SU-DHL-6 (cell line): ENCODE measurements at regions not wholly inside any gene's neighbourhood (a gene's known extent, or its start where the extent isn't known, plus 50 kb on each side); places are given as distances from the start of the nearest gene placed in this dataset.

Experiments
- H2AFZ ChIP-seq: fragments of 200-600 bp; sonication (generic); 2 replicates; pipeline ENCODE4 v1.6.1; 2014; ENCODE audit warnings: low read depth, mild to moderate bottlenecking, moderate library complexity, mixed read lengths, antibody characterized with exemption, low read length; ENCODE audit not compliant: severe bottlenecking
- H3F3A ChIP-seq: fragments of 200-600 bp; shearing (Covaris generic); 2 replicates; pipeline ENCODE4 v1.6.0; 2016; ENCODE audit warnings: antibody characterized with exemption, mild to moderate bottlenecking; ENCODE audit not compliant: insufficient read depth
- H3K27ac ChIP-seq: fragments of 200-600 bp; sonication (generic); 2 replicates; pipeline ENCODE4 v1.5.1; 2016; ENCODE audit warnings: low read depth, mild to moderate bottlenecking, low read length, moderate library complexity, mixed read lengths
- H3K27me3 ChIP-seq: fragments of 200-600 bp; sonication (generic), shearing (Covaris generic); 2 replicates; pipeline ENCODE4 v1.6.0; 2014; ENCODE audit warnings: mild to moderate bottlenecking, low read length
- H3K36me3 ChIP-seq: fragments of 200-600 bp; sonication (generic); 2 replicates; pipeline ENCODE4 v1.6.1; 2014; ENCODE audit warnings: mild to moderate bottlenecking, low read length, mixed read lengths
- H3K4me2 ChIP-seq: fragments of 300-600, 200-600 bp; shearing (Covaris generic), sonication (generic); 2 replicates; pipeline ENCODE4 v1.6.0; 2014; ENCODE audit warnings: low read length, low read depth, mild to moderate bottlenecking; ENCODE audit not compliant: poor library complexity, severe bottlenecking
- H3K4me3 ChIP-seq: fragments of 200-600 bp; sonication (generic); 2 replicates; pipeline ENCODE4 v1.5.1; 2014; ENCODE audit warnings: antibody characterized with exemption, low read length, mild to moderate bottlenecking, mixed read lengths; ENCODE audit not compliant: insufficient read depth, poor library complexity, severe bottlenecking
- H3K79me2 ChIP-seq: fragments of 200-600 bp; sonication (generic); 2 replicates; pipeline ENCODE4 v1.6.1; 2014; ENCODE audit warnings: mild to moderate bottlenecking, low read length, moderate library complexity; ENCODE audit not compliant: insufficient read depth
- H3K9ac ChIP-seq: fragments of 200-600 bp; sonication (generic); 2 replicates; pipeline ENCODE4 v1.7.0; 2014; ENCODE audit warnings: mild to moderate bottlenecking, low read length
- H3K9me2 ChIP-seq: fragments of 200-600 bp; sonication (generic); replicated peaks from 2 replicates; pipeline ENCODE4 v1.6.1; 2014; ENCODE audit warnings: low read length; ENCODE audit not compliant: insufficient read depth
- H3K9me3 ChIP-seq: fragments of 200-600 bp; sonication (generic); 2 replicates; pipeline ENCODE4 v1.6.1; 2014; ENCODE audit warnings: low read length, mixed read lengths; ENCODE audit not compliant: insufficient read depth
- H4K20me1 ChIP-seq: fragments of 200-600 bp; sonication (generic); 2 replicates; pipeline ENCODE4 v1.6.1; 2014; ENCODE audit warnings: low read depth, mild to moderate bottlenecking, antibody characterized with exemption, low read length, moderate library complexity, mixed read lengths
- CTCF ChIP-seq: fragments of 200-600 bp; sonication (generic); IDR thresholded peaks from one replicate; pipeline ENCODE4 v1.5.1; 2017; ENCODE audit warnings: antibody characterized with exemption, mild to moderate bottlenecking, low read length, moderate library complexity; ENCODE audit not compliant: insufficient read depth, poor library complexity, severe bottlenecking
- EZH2phosphoT487 ChIP-seq: fragments of 200-600 bp; sonication (generic), shearing (Covaris generic); conservative IDR thresholded peaks from 2 replicates; pipeline ENCODE4 v1.6.1; 2018; ENCODE audit warnings: mild to moderate bottlenecking, antibody characterized with exemption, low read length, moderate library complexity, mixed read lengths

DNA sequence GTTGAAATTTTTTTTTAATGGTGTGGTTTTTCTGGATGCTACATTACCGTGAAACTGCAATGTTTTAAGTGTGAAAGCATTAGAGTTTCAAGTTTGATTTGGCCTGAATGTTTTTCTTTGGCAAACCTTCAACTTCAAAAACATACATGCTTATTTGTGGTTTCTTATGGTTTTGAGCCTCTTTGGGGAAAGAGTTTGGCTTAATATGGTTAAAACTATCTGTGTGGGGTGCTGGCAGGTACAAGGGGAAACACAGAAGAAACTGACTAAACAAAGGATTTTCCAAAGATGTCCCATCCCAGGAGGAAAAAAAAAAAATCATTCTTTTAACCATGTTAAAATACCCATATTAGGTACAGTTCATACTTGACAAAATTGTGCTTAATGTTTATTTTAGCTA lies 121.1 kb downstream of the HGF start:
- Histone ChIP-seq H3F3A (no peaks in the 10 kb centered on the region), H3K27me3 (no peaks in the 10 kb centered on the region), H3K79me2 (no peaks in the 10 kb centered on the region), H3K9ac (no peak overlapping the region), H3K36me3 (no peaks in the 10 kb centered on the region), H4K20me1 (no peaks in the 10 kb centered on the region), H3K4me2 (no peak overlapping the region), H3K4me3 (no peak overlapping the region), H3K9me3 (0 out of 2 replicates have a peak, but pooled peaks cover 12% of the 10 kb centered on the region), H3K9me2 (no peaks in the 10 kb centered on the region), H2AFZ (no peak overlapping the region), H3K27ac (no peak overlapping the region)
- TF ChIP-seq CTCF, result no peak
- no peak for TF ChIP-seq EZH2phosphoT487

DNA sequence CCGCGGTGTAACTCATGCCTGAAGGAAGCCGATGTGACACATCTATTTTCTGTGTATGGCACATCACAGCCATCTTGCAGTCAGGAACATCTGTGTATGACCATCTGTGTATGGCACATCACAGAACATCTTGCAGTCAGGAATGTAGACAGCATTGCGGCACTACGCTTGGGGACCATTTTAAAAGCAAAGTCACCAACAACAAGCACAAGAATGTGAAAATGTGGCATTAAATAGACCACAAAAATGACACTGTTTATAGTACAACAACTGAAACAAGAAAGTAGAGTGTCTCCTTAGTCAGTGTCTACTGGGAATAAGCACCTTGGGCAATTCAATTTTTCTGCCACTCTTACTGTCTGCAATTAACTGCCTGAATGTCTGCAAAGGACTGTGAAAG lies 124.4 kb downstream of the HGF start:
- no peaks in the 10 kb centered on the region for H3K9me3 ChIP-seq
- no peaks in the 10 kb centered on the region for H3K36me3 ChIP-seq
- H3K9ac ChIP-seq, result no peak overlapping the region
- no peak overlapping the region for H3K4me3 ChIP-seq
- TF ChIP-seq EZH2phosphoT487, result no peak
- TF ChIP-seq CTCF, result no peak
- no peaks in the 10 kb centered on the region for H4K20me1 ChIP-seq
- H2AFZ ChIP-seq, result no peak overlapping the region
- no peak overlapping the region for H3K27ac ChIP-seq
- no peaks in the 10 kb centered on the region for H3K9me2 ChIP-seq
- H3F3A ChIP-seq, result no peaks in the 10 kb centered on the region
- no peaks in the 10 kb centered on the region for H3K27me3 ChIP-seq
- no peak overlapping the region for H3K4me2 ChIP-seq
- H3K79me2 ChIP-seq, result no peaks in the 10 kb centered on the region

DNA sequence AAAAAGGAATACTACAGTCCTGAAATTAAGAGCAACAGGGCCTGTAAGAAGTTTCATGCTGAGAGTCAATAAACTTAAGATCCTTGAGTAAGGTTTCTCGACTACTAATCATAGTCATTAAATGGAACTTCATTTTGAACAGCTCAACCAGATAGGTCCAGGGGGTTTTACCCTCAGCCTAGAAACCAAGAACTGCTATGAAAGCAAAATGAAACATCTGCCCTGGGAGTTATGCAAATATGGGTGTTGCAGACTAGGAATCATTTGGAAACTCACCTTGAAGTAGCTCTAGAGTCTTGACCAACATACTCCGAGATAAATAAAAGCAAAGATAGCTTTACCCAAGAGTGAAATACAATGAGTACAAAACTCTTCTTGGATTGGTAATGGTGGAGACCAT lies 128.0 kb downstream of the HGF start:
- H2AFZ ChIP-seq, result no peak overlapping the region
- H3K27me3 ChIP-seq, result no peaks in the 10 kb centered on the region
- no peak overlapping the region for H3K27ac ChIP-seq
- H3K9ac ChIP-seq, result no peak overlapping the region
- no peaks in the 10 kb centered on the region for H3K9me2 ChIP-seq
- no peak for TF ChIP-seq EZH2phosphoT487
- no peak for TF ChIP-seq CTCF
- no peaks in the 10 kb centered on the region for H3K9me3 ChIP-seq
- no peak overlapping the region for H3K4me3 ChIP-seq
- no peaks in the 10 kb centered on the region for H3K79me2 ChIP-seq
- H3K36me3 ChIP-seq, result no peaks in the 10 kb centered on the region
- H3F3A ChIP-seq, result no peaks in the 10 kb centered on the region
- H4K20me1 ChIP-seq, result no peaks in the 10 kb centered on the region
- no peak overlapping the region for H3K4me2 ChIP-seq

- TF ChIP-seq CTCF, result no peak
- no peak for TF ChIP-seq EZH2phosphoT487
- Histone ChIP-seq H4K20me1 (no peaks in the 10 kb centered on the region), H3K9me2 (no peaks in the 10 kb centered on the region), H3K4me3 (no peak overlapping the region), H3K9me3 (no peaks in the 10 kb centered on the region), H3K36me3 (no peaks in the 10 kb centered on the region), H3K79me2 (no peaks in the 10 kb centered on the region), H3F3A (no peaks in the 10 kb centered on the region), H2AFZ (no peak overlapping the region), H3K9ac (no peak overlapping the region), H3K27me3 (no peaks in the 10 kb centered on the region), H3K27ac (no peak overlapping the region), H3K4me2 (no peak overlapping the region)
These were observed 131.6 kb downstream of the HGF start for GRCh38 chr7:81638198-81638597.
